Stimulated activated naive B cell treated with anti-CD40 and anti-IgM and Interleukin-4, amounts not matched to agents 10 μg/mL and 1 μg/mL and 100 μg/mL, for 72 hours (primary cell): ENCODE measurements at regions not wholly inside any gene's neighbourhood (a gene's known extent, or its start where the extent isn't known, plus 50 kb on each side); places are given as distances from the start of the nearest gene placed in this dataset.

Source experiments
- ATAC-seq, 2 donors: fragments of 150-1000 bp; cut with Tn5 transposase; replicated peaks; 2 replicates each; pipeline ENCODE4 v1.10.0; 2021; ENCODE audit warnings: moderate library complexity in 1 of 2
- DNase-seq: peaks from one replicate; pipeline ENCODE4 v3.0.0; 2021
- H3K27ac Mint-ChIP-seq: one replicate; pipeline ENCODE4 v1.8.0; 2022; ENCODE audit warnings: mild to moderate bottlenecking, mixed read lengths
- H3K27me3 Mint-ChIP-seq, 2 donors: one replicate each; pipeline ENCODE4 v1.8.0; 2022; ENCODE audit warnings: mixed read lengths in 2 of 2
- H3K36me3 Mint-ChIP-seq, 2 donors: one replicate each; pipeline ENCODE4 v1.8.0; 2022; ENCODE audit warnings: mixed read lengths in 2 of 2, mild to moderate bottlenecking in 1 of 2
- H3K4me1 Mint-ChIP-seq, 2 donors: one replicate each; pipeline ENCODE4 v1.8.0; 2022; ENCODE audit warnings: mixed read lengths in 2 of 2, mild to moderate bottlenecking in 1 of 2
- H3K4me3 Mint-ChIP-seq, 2 donors: one replicate each; pipeline ENCODE4 v1.8.0; 2022; ENCODE audit warnings: mild to moderate bottlenecking in 2 of 2, mixed read lengths in 2 of 2, moderate library complexity in 1 of 2
- H3K9me3 Mint-ChIP-seq, 2 donors: one replicate each; pipeline ENCODE4 v1.8.0; 2022; ENCODE audit warnings: mixed read lengths in 2 of 2, mild to moderate bottlenecking in 1 of 2

DNA sequence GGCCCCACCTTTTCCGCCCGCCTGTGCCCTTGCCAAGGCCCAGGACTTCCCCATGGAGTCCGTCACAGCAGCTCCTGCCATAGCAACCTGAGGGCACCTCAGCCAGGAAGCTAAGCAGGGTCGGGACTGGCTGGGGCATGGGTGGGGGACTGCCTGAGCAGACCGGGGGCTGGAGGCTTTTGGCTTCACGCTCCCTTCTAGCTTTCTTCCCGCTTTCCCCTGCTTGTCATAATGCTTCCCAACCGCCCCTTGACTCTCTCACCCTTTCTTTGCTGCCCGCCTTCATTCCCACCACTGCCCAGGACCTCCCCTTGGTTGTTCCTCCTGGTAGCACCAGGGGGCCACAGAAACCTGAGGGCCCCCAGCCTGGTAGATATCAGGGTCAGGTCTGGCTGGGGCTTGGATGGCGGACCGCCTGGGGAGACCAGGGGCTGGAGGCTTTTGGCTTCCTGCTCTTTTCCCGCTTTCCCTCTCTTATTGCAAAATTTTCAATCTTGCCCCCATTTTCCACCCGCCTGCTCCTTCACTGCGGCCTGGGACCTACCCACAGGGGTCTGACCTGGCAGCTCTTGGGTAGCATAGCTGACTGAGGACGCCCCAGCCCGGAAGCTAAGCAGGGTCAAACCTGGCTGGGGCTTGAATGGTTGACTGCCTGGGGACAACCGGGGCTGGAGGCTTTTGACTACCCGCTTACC, 2287.7 kb downstream of the TP53TG3F start:
- ATAC-seq (no peak), DNase-seq (no peak)
- Mint-ChIP-seq H3K27me3 (no peaks in the 10 kb centered on the region), H3K4me3 (no peak overlapping the region), H3K9me3 (peaks cover 22 to 45% of the 10 kb centered on the region in 2 donors), H3K36me3 (peaks cover 0 to 7% of the 10 kb centered on the region in 2 donors), H3K4me1 (no peaks in the 10 kb centered on the region), H3K27ac (no peak overlapping the region)

DNA sequence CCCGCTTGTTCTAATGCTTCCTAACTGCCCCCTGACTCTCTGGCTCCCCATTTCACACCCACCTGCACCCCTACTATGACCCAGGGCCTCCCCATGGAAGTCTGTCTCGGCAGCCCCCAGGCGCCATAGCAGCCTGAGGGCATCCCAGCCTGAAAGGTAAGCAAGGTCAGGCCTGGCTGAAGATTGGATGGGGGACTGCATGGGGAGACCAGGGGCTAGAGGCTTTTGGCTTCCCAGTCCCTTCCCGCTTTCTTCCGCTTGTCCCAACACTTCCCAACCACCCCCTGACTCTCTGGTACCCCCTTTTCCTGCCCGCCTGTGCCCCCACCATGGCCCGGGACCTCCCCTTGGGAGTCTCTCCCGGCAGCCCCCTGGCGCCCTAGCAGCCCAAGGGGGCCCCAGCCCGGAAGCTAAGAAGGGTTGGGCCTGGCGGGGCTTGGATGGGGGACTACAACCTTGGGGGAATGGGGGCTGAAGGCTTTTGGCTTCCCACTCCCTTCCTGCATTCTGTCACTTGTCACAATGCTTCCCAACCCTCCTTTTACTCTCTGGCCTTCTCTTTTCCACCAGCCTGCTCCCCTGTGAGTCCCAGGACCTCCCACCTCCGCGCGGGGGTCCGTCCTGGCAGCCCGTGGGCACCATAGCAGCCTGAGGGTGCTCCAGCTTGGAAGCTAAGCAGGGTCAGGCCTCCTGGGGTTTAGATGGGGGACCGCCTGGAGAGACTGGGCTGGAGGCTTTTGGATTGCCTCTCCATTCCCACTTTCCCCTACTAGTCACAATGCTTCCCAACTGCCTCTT, 2288.4 kb downstream of the TP53TG3F start:
- ATAC-seq (no peak), DNase-seq (no peak)
- Mint-ChIP-seq H3K4me3 (no peak overlapping the region), H3K4me1 (no peaks in the 10 kb centered on the region), H3K27me3 (no peaks in the 10 kb centered on the region), H3K36me3 (peaks cover 0 to 3% of the 10 kb centered on the region in 2 donors), H3K27ac (no peak overlapping the region), H3K9me3 (peaks cover 23 to 44% of the 10 kb centered on the region in 2 donors)

DNA sequence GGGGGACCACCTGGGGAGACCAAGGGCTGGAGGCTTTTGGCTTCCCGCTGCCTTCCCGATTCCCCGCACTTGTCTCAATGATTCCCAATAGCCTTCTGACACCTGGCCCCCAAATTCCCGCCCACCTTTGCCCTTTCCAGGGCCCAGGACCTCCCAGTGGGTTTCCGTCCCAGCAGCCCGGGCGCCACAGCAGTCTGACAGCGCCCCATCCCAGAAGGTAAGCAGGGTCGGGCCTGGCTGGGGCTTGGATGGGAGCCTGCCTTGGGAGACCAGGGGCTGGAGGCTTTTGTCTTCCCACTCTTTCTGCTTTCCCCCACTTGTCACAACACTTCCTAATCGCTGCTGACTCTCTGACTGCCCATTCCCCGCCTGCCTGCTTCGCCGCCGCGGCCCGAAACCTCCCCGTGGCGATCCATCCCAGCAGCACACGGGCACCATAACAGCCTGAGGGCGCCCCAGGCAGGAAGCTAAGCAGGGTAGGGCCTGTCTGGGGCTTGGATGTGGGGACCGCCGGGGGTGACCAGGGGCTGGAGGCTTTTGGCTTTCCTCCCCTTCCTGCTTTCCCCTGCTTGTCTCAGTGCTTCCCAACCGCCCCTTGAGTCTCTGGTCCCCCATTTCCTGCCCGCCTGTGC, 2289.3 kb downstream of the TP53TG3F start:
- peaks cover 25 to 49% of the 10 kb centered on the region in 2 donors for H3K9me3 Mint-ChIP-seq

DNA sequence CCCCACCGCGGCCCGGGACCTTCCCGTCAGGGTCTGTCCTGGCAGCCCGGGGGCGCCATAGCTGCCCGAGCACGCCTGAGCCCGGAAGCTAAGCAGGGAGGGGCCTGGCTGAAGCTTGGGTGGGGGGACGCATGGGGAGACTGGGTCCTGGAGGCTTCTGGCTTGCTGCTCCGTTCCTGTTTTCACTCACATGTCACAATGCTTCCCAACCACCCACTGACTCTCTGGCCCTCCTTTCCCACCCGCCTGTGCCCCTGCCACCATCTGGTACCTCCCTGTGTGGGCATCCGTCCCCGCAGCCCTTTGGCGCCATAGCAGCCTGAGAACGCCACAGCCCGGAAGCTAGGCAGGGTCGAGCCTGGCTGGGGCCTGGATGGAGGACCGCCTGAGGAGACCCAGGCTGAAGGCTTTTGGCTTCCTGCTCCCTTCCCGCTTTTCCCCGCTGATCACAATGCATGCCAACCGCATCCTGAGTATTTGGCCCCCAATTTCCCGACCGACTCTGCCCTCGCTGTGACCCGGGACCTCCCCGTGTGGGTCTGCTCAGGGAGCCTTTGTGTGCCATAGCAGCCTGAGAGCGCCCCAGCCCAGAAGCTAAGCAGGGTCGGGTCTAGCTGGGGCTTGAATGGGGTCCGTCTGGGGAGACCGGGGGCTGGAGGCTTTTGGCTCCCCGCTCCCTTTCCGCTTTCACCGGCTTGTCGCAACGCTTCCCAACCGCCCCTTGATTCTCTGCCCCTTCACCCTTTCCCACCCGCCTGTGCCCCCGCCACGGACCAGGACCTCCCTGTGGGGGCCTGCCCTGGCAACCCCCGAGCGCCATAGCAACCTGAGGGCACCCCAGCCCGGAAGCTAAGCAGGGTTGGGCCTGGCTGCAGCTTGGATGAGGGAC, 2290.1 kb downstream of the TP53TG3F start:
- Mint-ChIP-seq H3K4me1 (no peaks in the 10 kb centered on the region), H3K36me3 (peaks cover 0 to 8% of the 10 kb centered on the region in 2 donors), H3K27me3 (no peaks in the 10 kb centered on the region), H3K27ac (no peak overlapping the region), H3K4me3 (no peak overlapping the region), H3K9me3 (peaks cover 20 to 42% of the 10 kb centered on the region in 2 donors)
- ATAC-seq: no peak
- no peak for DNase-seq

More for the DNA sequence above, 2289.3 kb downstream of the TP53TG3F start:
- Mint-ChIP-seq H3K4me1 (no peaks in the 10 kb centered on the region), H3K36me3 (peaks cover 0 to 8% of the 10 kb centered on the region in 2 donors), H3K27ac (no peak overlapping the region), H3K27me3 (no peaks in the 10 kb centered on the region), H3K4me3 (no peak overlapping the region)
- no peak for ATAC-seq
- DNase-seq: no peak

DNA sequence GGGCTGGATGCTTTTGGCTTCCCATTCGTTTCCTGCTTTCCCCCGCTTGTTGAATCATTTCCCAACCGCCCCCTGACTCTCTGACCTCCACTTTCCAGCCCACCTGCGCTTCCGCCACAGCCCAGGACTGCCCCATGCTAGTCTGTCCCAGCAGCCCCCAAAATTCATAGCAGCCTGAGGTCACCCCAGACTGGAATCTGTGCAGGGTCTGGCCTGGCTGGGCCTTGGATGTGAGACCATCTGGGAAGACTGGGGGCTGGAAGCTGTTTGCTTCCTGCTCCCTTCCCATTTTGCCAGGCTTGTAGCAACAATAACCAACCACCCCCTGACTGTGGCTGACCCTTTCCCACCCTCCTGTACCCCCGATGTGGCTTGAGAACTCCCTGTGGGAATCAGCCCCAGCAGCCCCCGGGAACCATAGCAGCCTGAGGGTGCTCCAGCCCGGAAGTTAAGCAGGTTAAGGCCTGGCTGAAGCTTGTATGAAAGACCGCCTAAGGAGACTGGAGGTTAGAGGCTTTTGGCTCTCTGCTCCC, 2290.8 kb downstream of the TP53TG3F start:
- Mint-ChIP-seq H3K9me3 (peaks cover 21 to 40% of the 10 kb centered on the region in 2 donors), H3K27ac (no peak overlapping the region), H3K4me1 (no peaks in the 10 kb centered on the region), H3K27me3 (no peaks in the 10 kb centered on the region), H3K4me3 (no peak overlapping the region), H3K36me3 (peaks cover 2 to 13% of the 10 kb centered on the region in 2 donors)
- ATAC-seq (no peak), DNase-seq (no peak)

DNA sequence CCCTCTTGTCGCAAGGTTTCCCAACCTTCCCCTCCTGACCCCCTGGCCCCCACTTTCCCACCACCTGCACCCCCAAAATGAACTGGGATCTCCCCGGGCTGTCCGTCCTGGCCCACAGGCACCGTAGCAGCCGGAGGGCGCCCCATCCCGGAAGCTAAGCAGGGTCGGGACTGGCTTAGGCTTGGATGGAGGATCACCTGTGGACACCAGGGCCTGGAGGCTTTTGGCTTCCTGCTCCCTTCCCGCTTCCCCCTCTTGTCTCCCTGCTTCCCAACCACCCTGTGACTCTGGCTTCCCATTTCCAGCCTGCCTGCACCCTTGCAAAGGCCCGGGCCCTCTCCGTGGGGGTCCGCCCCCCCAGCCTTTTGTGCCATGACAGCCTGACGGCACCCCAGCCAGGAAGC, 2291.3 kb downstream of the TP53TG3F start:
- Mint-ChIP-seq H3K27ac (no peak overlapping the region), H3K4me1 (no peaks in the 10 kb centered on the region), H3K4me3 (no peak overlapping the region), H3K9me3 (peaks cover 21 to 39% of the 10 kb centered on the region in 2 donors), H3K27me3 (no peaks in the 10 kb centered on the region), H3K36me3 (peaks cover 2 to 16% of the 10 kb centered on the region in 2 donors)
- DNase-seq (no peak), ATAC-seq (no peak)

DNA sequence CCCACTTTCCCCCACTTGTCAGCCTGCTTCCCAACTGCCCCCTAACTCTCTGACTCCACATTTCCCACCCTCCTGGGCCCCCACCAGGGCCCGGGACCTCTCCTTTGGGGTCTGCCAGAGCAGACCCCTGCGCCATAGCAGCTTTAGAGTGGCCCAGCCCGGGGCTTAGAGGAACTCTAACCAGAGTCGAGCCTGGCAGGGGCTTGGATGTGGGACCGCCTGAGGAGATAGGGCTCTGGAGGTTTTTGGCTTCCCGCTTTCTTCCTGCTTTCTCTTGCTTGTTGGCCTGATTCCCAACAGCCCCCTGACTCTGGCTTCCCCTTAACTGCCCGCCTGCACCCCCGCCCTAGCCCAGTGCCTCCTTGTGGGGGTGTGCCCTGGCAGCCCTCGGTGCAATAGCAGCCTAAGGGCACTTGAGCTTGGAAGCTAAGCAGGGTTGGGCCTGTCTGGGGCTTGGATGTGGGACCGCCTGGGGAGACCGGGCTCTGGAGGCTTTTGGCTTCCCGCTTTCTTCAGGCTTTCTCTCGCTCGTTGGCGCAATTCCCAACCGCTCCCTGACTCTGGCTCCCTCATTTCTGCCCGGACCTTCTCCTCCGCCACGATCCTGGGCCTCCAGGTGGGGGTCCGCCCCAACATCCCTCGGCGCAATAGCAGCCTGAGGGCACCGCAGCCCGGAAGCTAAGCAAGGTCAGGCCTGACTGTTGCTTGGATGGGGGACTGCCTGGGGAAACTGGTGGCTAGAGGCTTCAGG, 2292.0 kb downstream of the TP53TG3F start:
- H3K27ac Mint-ChIP-seq: no peak overlapping the region
- H3K4me3 Mint-ChIP-seq: no peak overlapping the region
- no peak for DNase-seq
- H3K4me1 Mint-ChIP-seq: no peaks in the 10 kb centered on the region
- peaks cover 21 to 39% of the 10 kb centered on the region in 2 donors for H3K9me3 Mint-ChIP-seq
- H3K36me3 Mint-ChIP-seq: peaks cover 2 to 16% of the 10 kb centered on the region in 2 donors
- H3K27me3 Mint-ChIP-seq: no peaks in the 10 kb centered on the region
- ATAC-seq: no peak

DNA sequence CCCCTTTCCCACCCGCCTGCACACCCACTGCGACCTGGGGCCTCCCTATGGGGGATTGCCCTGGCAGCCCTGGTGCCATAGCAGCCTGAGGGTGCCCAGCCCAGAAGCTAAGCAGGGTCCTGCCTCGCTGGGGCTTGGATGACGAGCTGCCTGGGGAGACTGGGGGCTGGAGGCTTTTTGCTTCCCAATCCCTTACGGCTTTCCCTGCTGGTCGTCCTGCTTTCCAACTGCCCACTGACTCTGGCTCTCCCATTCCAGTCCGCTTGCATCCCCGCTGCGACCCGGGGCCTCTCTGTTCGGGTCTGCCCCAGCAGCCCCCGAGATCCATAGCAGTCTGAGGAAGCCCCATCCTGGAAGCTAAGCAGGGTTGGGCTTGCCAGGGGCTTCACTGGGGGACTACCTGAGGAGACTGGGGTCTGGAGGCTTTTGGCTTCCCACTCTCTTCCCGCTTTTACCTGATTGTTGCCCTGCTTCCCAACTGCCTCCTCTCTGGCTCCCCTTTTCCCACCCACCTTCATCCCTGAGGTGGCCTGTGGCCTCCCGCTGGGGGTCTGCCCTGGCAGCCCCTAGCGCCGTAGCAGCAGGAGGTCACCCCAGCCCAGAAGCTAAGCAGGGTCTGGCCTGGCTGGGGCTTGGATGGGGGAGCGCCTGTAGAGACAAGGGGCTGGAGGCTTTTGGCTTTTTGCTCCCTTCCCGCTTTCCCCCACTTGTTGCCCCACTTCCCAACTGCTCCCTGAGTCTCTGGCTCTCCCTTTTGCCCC, 2292.8 kb downstream of the TP53TG3F start:
- peaks cover 2 to 16% of the 10 kb centered on the region in 2 donors for H3K36me3 Mint-ChIP-seq
- DNase-seq (no peak), ATAC-seq (no peak)
- no peak overlapping the region for H3K4me3 Mint-ChIP-seq
- no peaks in the 10 kb centered on the region for H3K4me1 Mint-ChIP-seq
- no peak overlapping the region for H3K27ac Mint-ChIP-seq
- peaks cover 19 to 36% of the 10 kb centered on the region in 2 donors for H3K9me3 Mint-ChIP-seq
- no peaks in the 10 kb centered on the region for H3K27me3 Mint-ChIP-seq

DNA sequence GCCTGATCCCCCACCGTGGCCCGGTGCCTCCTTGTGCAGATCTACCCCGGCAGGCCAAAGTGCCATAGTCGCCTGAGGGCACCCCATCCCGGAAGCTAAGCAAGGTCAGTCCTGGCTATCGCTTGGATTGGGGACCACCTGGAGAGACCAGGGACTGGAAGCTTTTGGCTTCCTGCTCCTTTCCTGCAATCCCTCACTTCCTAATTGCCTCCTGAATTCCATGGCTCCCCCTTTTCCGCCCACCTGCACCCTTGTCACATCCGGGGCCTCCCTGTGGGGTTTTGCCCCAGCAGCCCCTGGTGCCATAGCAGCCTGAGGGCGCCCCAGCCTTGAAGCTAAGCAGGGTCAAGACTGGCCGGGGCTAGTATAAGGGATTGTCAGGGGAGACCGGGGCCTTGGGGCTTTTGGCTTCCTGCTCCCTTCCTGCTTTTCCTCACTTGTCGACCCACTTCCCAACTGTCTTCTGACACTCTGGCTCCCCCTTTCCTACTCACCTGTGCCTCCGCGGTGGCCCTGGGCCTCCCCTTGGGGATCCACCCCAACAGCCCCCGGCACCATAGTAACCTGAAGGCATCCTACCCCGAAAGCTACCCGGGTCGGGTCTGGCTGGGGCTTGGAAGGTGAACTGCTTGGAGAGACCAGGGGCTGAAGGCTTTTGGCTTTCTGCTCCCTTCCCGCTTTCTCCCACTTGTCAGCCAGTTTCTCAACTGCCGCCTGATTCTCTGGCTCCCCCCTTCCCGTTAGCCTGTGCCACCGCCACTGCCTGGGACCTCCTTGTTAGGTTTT, 2293.6 kb downstream of the TP53TG3F start:
- ATAC-seq: no peak
- no peak for DNase-seq
- H3K36me3 Mint-ChIP-seq: peaks cover 2 to 16% of the 10 kb centered on the region in 2 donors
- H3K4me1 Mint-ChIP-seq: no peaks in the 10 kb centered on the region
- H3K27me3 Mint-ChIP-seq: no peaks in the 10 kb centered on the region
- H3K9me3 Mint-ChIP-seq: peaks cover 16 to 31% of the 10 kb centered on the region in 2 donors
- H3K27ac Mint-ChIP-seq: peak overlapping the region; percentile 60
- no peak overlapping the region for H3K4me3 Mint-ChIP-seq

DNA sequence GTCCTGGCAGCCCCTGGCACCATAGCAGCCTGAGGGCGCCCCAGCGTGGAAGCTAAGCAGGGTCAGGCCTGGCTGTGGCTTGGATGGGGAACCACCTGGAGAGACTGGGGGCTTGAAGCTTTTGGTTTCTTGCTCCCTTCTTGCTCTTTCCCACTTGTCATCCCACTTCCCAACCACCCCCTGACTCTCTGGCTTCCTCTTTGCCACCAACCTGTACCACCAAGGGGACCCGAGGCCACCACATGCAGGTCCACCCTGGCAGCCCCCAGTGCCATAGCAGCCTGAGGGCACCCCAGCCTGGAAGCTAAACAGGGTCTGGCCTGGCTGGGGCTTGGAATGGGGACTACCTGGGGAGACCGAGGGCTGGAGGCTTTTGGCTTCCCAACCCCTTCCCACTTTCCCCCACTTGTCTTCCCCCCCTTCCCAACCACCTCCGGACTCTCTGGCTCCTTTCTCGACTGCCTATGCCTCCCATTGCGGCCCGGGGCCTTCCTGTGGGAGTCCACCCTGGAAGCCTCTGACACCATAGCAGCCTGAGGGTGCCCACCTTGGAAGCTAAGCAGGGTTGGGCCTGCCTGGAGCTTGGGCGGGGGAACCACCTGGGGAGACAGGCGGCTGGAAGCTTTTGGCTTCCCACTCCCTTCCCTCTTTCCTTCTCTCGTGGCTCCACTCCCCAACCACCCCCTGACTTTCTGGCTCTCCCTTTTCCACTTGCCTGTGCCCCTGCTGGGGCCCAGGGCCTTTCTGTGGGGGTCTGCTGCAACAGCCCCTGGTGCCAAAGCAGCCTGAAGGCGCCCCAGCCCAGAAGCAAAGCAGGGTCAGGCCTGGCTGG, 2294.4 kb downstream of the TP53TG3F start:
- H3K36me3 Mint-ChIP-seq: peaks cover 2 to 16% of the 10 kb centered on the region in 2 donors
- H3K4me3 Mint-ChIP-seq: no peak overlapping the region
- no peaks in the 10 kb centered on the region for H3K4me1 Mint-ChIP-seq
- H3K27me3 Mint-ChIP-seq: no peaks in the 10 kb centered on the region
- H3K27ac Mint-ChIP-seq: no peak overlapping the region
- peaks cover 15 to 29% of the 10 kb centered on the region in 2 donors for H3K9me3 Mint-ChIP-seq
- DNase-seq: no peak
- ATAC-seq: no peak
